GM19351 (cell line): ENCODE measurements at regions not wholly inside any gene's neighbourhood (a gene's known extent, or its start where the extent isn't known, plus 50 kb on each side); places are given as distances from the start of the nearest gene placed in this dataset.
A peak's percentile ranks its signal among the peaks of the same experiment; 100 is the strongest.
"Not testable (repeated sequence)": the region's sequence is repeated elsewhere in the genome, so short reads cannot be mapped to it uniquely, and the experiment has no call there.

Experiments used
- ATAC-seq: cut with Tn5 transposase; IDR thresholded peaks from one replicate; pipeline ENCODE4 v1.9.1; 2021; ENCODE audit warnings: mild to moderate bottlenecking, moderate library complexity; ENCODE audit not compliant: unreplicated experiment

DNA sequence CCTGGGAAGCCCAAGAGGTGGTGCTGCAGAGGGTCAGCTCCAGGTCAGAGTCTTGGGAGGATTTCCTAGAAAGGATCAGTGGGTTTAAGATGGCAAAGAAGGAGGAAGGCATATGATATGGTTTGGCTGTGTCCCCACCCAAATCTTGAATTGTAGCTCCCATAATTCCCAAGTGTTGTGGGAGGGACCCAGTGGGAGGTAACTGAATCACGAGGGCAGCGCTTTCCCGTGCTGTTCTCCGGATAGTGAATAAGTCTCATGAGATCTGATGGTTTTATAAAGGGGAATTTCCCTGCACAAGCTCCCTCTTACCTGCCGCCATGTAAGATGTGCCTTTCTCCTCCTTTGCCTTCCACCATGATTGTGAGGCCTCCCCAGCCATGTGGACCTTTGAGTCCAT lies 240.4 kb downstream of the TOMM20 start:
- not testable (repeated sequence) for ATAC-seq

DNA sequence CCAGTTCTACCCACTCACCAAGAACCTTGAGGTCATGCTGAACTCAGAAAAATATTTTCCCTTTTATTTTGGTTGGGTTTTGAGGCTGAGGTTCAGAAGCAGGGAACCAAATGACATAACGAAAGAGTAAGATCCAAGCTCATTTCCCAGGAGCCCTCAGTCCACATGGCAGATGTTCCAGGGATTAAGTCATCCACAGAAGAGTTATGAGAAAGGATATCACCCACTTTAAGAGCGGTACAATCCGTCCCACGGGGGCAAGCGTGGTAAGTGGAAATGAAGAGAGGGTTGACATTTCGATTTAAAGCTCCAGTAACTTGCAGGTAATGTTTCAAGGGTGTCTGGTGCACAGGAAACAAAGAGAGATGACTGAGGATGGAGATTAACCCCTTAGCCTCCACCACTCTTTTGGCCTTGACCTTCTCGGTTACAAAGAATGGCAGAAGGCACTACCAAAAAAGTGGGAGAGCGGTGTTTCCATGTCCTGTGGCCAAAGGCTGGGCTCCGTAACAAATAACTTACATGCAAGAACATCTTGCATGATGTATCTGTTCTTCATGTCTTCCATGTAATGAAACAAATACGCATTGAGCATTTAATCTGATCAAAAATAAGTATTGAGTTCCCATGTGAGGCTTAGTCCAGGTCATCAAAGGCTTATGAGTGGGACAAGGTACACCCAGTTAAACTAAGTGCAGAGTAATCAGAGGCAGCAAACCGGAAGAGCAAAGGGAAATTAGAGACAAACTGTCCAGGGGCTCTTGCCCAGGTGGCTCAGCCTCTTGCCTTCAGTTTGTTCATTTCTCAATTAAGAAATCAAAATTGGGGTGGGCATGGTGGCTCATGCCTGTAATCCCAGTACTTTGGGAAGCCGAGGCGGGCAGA lies 241.4 kb downstream of the TOMM20 start:
- no peak for ATAC-seq

DNA sequence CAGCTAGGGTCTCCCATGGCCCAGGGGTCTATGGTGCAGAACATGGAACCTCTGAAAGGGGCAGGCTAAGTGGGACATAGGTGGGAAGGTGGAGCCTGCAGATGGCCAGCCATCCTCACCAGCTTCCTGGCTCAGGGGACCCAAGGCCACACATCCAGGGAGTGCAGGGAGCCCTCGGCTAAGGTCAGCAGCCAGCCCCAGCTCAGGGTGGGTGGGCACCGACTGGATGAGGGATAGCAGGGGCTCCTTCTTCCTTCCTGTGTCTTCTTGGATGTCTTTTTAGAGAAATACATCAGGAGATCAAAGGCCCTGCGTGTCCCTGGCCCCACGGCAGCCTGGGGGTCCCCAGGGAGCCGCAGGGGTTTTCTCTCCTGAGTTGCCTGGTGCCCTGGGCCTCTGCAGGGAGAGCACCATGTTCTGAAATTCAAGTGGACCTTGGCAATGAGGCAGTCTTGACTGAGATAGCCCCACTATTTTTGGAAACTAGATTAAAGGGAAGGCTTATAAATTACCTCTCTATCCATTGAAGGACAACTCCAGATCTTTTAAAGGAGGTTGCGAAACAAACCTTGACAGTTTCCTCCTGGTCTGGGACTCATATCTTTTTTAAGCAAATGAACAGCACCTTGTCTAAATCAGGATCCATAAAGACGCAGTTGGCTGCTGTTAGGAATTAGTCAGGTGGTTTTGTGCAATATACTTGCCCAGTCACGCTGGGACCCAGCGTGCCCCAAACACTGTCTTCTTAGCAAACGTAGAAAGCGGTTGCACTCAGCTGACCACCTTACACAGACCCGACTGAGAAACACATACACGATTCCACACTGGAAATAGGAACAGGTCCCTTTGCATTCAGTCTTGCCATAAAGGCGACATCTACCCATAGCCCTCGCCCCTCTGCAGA lies 242.3 kb downstream of the TOMM20 start:
- no peak for ATAC-seq

DNA sequence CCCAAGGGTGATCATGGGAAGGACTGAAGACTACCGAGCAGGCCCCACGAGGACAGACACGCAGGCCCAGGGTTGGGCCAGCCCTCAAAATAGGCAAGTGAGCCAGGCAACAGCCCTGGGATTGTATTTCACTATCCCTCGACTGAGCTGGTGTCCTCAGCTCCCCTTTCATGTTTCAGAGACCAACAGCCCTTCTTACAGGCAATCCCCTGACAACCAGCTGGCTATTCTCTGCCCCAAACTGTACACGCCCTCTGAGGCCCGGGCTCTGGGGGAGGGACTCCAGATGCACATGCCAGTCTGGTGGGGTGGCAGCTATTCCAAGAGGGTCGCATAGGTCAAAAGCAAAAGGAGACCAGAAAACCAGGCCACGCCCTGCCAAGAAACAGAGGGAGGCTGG lies 243.0 kb downstream of the TOMM20 start:
- ATAC-seq = no peak

DNA sequence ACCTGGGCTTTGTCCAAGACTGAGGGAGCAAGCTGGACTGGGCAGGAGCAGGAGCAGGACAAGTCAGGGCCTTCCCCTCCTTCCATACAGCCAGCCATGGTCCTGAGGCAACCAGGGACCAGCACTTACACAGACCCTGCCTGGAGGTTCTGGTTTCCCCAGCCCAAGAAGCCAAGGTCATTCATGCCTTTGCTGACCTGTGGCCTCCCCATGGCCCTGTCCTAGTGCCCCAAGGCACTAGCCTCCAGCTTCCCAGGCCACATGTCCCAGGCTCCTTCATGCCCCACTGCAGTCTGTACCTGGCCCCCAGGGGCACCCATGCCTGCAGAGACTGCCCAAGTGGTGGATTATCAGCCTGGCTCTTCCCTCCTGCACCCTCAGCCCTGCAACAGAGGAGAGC lies 243.9 kb downstream of the TOMM20 start:
- ATAC-seq = no peak

DNA sequence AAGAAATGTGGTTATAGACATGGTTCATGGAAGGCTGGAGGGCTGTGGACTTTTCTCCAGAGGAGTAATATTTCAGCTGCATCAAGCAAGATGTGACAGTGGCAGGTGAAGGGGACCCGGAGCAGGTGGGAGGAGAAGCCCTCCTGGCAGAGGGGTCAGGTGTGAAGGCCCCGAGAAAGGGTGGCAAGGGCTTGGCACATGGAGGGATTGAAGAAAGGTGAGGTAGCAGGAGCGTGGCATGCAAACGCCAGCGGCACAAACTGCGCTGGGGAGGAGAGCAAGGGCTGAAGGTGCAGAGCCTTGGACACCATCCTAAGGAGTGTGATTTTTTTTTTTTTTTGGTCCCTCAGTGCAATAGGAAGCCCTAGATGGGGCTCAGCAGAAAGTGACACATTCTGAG lies 244.6 kb downstream of the TOMM20 start:
- ATAC-seq = no peak

DNA sequence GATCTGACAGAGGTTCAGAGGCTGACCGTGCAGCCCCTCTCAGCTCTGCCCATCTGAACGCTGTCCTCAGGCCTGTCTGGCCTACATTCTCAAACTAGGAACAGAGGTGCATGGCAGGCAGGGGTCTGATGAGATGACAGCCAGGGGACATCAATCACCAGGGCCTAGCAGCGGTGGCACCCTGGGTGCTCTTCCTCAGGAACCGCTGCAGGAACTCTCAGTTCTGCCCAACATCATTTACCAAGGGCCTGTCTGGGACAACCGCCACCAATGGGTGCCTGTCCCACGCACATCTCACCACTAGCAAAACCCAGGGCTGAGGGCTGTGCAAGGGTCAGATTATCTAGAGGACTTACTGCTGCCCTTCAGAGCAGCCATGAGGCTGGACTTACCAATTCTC lies 245.7 kb downstream of the TOMM20 start:
- ATAC-seq = no peak

DNA sequence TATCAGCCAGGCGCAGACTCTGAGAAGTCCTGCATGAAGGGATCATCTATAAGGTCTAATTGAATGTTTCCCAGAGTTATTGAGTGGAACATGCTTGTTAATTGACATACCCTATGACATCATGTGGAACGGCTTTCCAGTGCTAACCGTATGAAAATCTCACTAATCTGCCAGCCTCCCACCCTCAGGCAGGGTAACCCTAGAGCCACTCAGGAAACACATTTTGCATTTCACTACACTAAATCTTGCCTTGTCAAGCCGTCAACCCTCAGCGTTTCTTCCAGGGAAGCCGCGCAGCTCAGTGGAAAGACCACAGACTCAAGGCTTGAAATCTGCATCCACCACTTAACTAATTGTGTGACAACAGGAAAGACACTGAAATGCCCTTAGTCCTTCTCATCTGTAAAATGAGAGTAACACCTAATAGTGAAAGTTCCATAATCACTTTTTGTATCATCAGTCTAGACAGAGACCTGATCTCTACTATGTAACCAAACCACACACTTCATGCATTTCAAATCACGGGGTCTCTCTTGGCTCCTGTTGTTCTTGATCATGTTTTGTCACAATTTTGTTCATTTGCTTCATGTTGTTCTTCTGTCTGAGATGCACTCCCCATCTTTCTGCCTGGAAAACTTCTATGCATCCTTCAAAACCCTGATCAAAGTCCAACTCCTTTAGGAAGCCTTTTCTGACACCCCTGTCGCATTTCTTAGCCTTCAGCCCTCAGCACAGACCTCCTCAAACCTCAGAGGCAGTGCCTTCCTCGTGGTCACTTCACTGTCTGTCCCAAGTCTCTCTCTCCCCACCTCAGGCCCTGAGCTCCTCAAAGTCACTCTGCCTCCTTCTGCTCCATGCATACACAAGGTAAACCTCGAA lies 246.5 kb downstream of the TOMM20 start:
- peak; percentile 89 for ATAC-seq

DNA sequence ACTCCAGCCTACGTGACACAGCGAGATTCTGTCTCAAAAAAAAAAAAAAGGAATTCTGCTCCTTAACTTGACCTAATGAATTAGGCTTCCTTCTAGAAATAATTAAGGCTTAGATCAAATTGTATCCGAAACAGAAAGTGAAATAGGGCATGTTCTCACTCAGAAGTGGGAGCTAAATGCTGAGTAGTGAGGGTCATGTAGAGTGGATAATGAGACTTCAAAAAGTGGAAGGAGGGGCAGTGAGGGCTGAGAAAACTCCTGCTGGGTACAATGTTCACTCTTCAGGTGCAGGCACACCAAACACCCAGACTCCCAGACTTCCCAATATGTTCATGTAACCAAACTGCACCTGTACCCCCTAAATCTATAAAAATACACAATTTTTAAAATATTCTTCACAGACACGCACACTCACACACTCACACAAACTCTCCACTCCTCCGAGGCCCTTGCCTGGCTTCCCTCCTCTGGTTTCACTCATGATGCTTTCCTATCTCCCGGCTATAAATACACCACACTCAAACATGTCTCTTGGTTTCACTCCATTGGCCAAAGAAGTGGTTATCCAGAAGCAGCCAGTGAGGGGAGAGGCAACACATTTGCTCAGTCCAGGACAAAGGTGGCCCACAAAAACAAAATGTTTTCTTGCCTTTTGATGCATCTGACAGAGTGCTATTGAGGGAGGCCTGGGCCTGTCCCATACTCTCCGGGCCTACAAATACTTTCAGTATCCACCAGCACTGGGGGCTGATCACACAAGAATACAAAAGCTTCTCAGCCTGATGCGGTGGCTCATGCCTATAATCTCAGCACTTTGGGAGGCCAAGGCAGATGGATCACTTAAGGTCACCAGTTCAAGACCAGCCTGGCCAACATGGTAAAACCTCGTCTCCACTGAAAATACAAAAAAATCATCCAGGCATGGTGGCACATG lies 249.2 kb downstream of the TOMM20 start:
- ATAC-seq = no peak

DNA sequence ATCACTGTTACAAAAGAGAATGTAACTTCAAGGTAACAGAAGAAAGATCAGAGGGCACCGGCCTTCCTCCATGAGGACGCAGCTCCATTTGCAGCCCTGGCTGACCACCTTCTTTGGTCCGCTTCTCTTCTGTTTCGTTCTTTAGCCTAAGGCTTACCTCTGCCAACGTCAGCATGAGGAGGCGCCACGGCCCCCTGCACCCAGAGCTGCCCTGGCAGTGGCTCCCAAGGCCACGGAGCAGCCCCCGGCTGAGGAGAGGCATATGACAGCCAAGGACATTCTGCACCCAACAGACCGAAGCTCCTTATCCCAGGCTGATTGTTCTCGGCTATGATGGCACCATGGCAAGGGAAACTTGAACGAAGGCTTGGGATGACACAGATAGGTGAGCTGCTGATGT lies 250.3 kb downstream of the TOMM20 start:
- ATAC-seq = no peak

DNA sequence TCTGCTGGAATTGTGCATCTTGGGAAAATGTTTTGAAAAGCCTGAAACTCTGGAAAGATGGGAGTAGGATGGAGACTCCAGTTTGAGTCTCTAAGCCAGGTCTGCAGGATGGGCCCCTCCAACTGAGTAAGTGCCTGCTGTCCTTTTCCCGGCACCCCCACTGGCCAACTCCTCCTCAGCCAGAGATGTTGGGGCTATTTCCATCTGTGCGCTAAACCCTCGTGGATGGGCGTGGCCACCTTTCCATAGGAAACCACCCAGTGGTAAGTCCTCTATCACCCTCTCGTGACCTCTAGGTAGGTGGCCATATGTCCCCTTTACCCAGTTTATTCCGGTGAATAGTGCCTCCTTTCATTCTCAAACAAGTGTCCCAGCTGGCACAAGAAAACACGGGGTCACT lies 250.9 kb downstream of the TOMM20 start:
- no peak for ATAC-seq

DNA sequence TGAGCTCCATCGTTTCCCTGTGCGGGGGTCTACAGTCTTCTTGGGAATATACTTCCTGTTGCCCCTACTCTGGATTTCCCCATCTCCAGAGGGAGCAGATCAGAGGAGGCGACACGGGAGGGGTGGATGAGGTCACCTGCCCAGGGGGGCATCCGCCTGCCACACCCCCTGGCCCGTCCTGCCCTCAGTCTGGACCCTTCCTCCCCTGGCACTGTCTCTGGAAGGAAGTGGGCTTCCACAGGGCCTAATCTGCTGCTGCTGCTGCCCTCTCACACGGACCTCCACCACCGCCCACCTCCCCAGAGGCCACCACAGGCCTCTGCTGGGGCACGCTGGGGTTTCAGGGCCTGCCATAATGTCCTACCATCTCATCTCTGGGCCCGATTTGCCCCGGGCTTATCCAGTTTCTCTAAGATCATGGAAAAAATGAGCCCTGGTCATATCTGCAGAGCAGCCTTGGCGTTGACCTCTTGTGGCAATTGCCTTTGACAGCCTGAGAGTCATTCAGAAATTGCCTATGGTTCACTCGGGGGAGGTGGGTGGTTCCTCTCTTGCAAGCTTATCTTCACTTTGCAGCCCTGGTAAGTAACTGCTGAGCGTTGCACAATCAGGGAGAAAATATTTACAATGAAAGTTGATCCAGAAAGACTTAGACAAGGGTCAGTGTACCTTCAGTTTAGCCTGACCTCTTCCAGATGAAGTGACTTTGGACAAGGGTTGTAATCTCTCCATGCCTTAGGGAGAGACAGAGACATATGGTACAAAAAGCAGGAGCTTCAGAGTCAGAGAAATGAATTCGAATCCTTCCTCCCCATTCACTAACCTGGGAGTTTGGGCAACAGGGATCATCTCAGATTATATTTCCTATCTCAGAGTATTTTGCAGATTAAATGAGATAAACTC lies 252.4 kb downstream of the TOMM20 start:
- ATAC-seq = no peak

DNA sequence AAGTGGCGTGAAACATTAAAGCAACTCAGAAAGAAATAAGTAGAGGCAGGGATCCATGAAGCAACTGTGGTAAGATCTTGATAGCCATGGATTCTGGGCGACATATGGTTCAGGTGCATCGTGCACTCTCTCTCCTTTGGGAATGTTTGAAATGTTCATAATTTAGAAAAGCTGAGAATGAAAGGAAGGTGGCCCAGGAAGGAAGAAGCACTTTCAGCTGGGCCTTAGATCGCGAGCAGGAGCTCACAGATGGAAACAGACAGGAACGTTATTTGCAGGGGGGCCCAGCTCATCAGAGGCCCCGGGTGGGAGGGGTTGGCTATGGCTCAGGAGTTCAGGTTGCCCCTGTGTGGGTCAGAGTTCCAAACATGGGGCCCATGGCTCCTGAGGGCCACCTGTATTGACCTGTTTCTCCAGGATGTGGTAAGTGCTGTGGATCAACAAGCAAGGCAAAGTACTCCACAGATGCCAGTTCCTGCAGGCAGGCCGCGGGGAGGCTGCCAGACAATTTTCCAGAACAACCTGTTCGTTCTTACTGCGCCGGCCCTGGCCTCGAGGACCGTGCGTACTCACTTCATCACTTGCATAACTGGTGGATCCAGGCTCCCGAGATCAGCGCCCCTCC lies 253.2 kb downstream of the TOMM20 start:
- no peak for ATAC-seq

DNA sequence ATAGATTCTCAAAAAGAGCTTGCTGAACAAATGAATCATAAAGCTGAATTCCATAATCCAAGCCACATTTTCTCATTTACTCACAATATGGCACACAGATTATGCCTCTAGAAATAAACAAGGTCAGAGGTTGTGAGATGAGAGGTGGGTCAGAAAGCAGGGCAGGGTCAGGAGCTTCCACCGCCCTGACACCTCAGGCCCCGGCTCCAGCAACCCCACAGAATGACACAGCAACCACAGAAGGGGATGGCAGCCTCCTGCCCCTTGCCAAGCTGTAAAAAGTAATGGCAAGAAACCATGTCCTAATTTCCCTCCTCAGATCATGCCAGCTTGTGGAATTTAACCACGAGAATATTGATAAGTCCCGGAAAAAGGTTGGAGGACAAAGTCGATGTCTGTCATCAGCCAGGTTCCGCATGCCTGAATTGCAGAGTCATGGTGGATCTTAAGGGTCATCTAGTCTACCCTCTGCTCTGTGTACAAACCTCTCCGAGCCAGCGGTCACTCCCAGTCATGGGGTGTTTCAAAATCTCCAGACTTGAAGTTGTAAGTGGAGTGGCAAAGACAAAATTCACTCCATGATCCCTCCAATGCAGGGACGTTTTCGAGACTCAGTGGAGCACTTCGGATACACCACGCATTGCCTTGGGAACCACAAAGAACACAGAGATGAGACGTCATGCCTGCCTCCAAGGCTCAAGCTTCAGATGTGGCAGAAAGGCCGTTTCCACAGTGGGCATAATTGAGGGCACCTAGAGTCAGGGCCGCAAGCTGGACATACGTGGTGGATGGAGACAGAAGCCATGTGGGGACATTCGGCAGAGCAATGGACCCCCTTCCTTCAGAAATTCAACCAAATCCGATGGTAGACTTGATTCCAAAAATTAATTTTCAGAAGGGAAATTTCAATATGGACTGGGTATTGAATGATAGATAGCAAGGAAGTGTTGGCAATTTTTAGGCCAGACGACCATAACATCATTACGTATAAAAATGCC lies 254.0 kb downstream of the TOMM20 start:
- no peak for ATAC-seq

DNA sequence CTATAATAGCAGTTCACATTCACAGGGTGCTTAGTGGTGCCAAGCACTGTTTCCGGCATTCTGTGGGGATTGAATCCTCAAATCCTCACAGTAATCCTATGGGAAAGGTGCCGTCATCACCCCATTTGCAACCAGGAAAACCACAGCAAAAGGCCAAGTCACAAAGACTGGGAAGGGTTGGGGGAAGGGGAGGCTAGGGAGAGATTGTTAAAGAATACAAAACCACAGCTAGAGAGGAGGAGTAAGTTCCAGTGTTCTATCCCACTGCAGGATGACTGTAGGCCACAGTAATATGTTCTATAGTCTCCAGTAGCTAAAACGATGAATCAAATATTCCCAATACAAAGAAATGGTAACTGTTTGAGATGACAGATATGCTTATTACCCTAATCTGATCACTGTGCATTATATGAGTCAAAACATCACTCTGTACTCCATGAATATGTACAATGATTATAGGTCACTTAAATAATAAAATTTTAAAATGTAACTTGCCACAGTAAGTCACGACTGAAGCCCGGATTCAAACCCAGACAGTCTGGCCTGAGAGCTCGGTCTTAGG lies 256.8 kb downstream of the TOMM20 start:
- ATAC-seq = no peak

DNA sequence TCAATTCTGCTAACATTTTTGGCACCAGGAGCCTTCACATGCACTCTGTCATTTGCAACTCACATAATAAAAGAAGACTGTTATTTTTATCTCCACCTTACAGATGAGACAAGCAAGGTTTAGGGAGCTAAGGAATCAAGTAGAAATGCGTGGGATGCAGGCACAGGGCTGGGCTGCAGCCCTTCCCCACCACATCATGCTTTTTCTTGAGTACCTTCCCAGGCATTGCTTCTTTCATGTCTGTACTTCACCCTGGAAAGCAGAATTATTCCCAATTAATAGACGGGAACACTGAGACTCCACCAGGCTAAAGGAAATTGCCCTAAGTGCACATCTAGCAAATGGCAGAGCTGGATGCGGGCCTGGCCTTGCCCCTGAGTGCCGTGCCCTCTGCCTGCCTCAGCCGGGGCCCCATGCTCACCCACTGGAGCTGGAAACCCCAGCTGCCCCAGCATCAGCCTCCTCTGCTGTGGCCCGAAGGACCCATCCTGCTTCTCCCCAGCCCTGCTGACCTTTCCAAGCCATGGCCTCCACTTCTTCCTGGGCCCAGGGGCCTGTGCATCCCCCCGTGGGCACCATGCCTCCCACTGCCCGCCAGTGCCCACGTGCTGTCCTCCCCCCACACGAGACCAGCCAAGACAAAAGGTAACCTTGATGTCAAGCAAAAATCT lies 257.5 kb downstream of the TOMM20 start:
- ATAC-seq = no peak
